Right renal cortex interstitium (tissue), 3 donors: ENCODE measurements at regions not wholly inside any gene's neighbourhood (a gene's known extent, or its start where the extent isn't known, plus 50 kb on each side); places are given as distances from the start of the nearest gene placed in this dataset.

Experiments
- DNase-seq, 3 donors: peaks; one replicate each; pipeline ENCODE4 v3.0.0-alpha.2; 2013; ENCODE audit warnings: low read depth in 3 of 3, low spot score in 2 of 3

DNA sequence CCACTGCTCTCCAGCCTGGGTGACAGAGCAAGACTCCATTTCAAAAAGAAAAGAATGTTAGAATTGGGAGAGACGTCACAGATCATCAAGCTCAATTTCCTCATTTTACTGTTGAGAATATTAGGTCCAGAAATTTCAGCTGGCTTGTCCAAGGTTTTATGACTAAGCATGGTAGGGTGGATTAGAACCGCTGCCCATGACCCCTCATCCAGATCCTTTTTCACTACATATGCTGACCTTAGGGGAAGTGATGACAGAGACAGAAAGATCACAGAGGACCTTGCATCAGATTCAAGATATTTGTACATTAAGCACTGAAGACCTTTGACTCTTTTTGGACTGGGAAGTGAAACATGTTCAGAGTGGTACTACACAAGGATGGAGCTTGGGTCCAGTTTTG, 134.5 kb downstream of the ADAMTS15 start:
- no peak for DNase-seq

DNA sequence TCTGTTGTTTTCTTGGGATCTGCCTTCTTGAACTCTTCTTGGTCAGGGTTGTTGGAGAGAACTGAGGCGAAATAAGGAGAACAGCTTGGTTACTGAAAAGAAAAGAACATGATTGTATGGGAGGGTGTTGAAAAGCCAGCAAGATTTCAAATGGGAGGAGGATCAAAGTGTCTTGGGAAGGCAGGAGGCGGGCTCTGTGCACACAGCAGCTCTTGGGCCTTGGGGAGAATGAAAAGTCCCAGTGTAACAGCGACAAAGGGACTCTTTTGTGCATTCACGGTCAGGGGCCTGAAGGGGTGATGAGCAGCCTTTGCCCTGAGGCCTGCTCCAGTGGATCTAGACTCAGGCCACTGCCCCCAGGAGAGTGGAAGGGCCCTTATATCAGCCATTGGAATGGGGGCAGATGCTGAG, 135.4 kb downstream of the ADAMTS15 start:
- no peak for DNase-seq

DNA sequence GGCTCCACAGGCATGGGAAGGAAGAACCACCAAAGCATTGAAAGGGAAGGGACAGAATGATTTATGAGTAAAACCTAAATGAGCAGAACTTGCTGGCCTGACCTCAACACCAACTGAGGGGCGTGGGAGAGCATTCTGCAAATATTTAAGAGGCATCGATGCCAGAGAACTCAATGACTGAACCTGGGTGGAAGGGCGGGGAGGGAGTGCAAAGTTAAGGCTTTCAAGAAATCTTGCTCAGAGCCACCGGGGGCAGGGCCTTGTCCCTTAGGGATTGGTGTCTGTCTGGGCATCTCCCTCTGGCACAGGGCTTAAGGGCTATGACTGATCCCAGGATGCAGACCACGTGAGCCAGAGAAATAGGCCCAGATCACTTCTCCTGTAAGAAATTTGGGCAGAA, 137.1 kb downstream of the ADAMTS15 start:
- no peak for DNase-seq

GRCh38 chr11:130587658-130588057, 139.2 kb downstream of the ADAMTS15 start:
- DNase-seq, result no peak

GRCh38 chr11:130588471-130588870, 140.0 kb downstream of the ADAMTS15 start:
- DNase-seq, result no peak

DNA sequence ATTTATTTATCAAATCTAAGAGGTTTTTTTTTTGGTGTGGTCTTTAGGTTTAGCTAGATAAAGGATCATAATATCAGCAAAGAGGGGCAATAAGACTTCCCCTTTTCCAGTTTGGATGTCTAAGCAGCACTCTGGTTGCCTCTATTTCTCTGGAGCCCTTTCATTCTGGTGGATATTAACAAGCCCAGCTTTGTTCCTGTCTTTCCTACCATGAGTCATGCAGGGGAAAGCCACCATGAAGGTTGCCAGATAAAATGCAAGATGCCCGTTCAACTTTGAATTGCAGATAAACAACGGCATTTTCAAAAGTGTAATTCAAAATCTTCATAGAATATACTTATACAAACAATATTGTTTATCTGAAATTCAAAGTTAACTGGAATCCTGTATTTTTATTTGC, 143.6 kb downstream of the ADAMTS15 start:
- no peak for DNase-seq

GRCh38 chr11:130593064-130593463, 144.6 kb downstream of the ADAMTS15 start:
- no peak for DNase-seq

- no peak for DNase-seq
Observed at GRCh38 chr11:130598433-130598832, 150.0 kb downstream of the ADAMTS15 start.

GRCh38 chr11:130599073-130599654, 150.7 kb downstream of the ADAMTS15 start:
- no peak for DNase-seq

DNA sequence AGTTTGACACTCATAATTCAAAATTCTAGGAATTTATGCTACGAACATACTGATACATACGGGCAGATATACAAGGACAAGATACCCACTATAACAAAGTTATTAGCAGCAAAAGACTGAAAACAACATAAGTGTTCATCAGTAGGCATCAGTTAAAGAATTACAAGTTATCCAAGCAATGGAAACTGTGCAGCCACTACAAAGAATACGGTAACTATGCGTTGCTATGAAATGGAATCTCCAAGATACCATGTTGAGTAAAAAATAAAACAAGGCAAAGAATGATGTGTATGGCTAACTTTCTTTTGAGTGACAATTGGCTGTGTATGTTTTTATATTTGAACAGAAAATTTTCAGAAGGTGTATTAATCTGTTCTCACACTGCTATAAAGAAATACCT, 151.7 kb downstream of the ADAMTS15 start:
- DNase-seq, result no peak

GRCh38 chr11:130600616-130601015, 152.2 kb downstream of the ADAMTS15 start:
- DNase-seq, result no peak

GRCh38 chr11:130601141-130601540, 152.7 kb downstream of the ADAMTS15 start:
- DNase-seq, result peak in 1 of 3 donors; percentile 65

- DNase-seq, result no peak
Observed at GRCh38 chr11:130601764-130602460, 153.5 kb downstream of the ADAMTS15 start.

DNA sequence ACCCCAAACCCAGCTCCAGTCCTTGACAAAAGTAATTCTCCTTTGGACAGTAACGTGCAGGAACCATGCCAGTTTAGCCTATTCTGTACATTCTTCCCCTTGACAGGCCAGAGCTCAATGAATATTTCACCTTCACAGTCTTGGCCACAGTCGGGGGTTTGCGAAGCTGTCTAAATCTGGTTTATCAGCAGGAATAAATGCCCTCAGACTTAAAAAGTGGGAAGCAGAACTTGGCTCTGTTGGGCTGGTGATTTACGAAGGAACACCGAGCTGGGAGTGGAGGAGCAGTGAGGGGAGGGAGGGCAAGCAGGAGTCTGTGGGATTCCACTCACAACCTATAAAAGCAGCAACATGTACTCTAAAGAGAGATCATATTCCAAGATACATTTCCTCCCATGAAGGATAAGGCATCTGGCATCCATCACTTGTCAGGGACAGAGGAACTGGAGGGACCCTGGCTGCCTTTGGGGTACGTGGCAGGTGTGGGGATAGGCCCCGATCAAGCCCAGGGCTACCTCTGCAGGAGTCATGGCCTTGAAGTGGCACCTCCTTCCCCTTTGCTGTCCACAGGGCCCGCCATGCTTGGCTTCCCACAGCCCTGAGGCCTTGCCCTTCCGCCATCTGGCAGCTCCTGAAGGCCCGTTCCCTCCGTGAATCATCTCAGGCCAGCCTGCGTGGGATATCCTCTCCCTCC, 154.3 kb downstream of the ADAMTS15 start:
- DNase-seq, result no peak

- DNase-seq, result no peak
Observed at GRCh38 chr11:130603335-130603906, 155.0 kb downstream of the ADAMTS15 start.

DNA sequence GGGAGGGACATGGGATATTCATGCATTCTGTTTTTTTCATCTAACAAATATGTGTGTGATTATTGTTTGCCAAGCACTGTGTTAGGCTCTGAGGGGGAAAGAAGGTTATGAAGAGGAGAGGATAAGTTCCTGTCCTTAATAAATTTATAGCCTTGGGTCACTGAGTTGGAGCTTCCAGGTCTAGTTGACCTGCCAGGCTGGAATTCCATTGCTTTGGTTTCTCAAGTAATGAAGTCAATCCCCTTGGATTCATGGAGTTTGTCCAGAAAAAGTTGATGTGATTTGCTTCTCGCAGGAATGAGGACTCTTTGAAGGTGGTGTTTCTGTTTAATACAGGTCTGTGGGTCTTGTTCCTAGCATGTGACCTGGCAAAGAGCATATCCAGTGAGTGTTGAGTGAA, 156.2 kb downstream of the ADAMTS15 start:
- no peak for DNase-seq

DNA sequence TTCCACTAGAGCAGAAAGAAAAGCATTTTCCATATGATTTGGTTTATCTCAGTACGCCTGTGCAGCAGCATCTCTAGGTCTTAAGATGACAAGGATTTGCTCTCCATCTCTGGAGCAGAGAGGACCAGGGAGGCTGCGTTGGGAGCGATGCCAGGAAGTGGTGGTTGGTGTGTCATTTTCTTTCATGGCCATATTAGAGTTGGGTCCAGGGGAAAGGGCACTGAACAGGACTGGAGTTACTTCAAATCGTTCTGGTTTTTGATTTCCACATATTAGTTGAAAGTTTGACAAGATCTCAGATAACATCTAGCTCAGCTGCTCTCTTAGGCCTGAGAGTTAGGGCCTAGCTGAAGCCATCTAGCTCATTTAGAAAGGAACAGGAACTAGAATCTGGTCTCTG, 157.7 kb downstream of the ADAMTS15 start:
- no peak for DNase-seq

DNA sequence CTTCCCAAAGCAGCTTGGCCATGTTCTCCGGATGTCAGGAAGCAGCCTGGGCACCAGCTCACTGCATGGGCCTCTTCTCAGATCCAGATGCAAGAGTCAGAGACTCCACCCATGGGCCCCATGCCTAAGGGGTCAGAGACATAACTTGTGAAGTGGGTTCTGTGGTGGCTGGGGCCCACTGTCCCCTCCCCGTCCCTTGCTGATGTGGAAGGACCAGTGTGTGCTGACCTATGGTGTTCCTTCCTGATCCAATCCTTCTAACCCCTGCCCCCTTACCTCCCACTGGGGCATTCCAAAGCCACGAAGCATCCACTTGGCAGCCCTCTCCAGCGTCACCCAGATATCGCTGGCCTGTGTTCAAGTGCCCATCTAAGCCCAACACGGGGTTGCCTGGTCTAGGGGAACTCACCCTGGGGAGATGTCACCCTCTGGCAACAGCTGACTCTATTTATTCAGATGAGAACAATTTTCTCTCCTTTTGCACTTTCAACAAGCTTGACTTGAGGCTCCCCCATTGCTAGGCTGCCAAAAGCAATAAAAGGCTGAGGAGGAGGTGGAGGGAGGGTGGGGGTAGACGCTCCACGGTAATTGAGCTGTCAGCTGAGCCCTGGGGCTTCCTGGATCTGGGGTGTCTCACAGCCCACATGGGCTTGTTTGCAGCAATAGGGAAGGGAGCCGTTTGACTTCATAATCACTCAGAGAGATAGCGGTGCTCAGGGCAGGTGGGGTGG, 158.5 kb downstream of the ADAMTS15 start:
- DNase-seq, result no peak

DNA sequence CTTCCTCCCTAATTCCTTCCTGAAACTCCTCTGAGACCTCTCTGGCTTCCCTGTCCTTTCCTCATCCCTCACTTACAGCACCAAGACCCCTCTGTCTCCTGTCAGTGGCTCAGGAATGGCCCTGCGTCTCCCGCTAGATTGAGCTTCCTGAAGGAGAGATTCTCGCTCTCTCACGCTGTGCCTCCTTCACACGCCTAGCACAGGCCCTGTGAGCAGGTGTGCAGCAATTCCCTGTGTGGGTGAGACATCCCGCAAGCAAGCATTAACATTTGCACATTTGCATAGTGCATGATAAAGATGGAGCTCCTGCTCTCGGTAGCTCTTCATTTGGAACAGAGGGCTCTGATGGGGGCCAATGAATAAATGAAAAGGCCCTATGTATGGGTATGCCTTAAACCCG, 159.8 kb downstream of the ADAMTS15 start:
- DNase-seq, result no peak

- DNase-seq, result no peak
Observed at GRCh38 chr11:130609121-130610035, 160.9 kb downstream of the ADAMTS15 start.
